ENCODE measurements at regions not wholly inside any gene's neighbourhood (a gene's known extent, or its start where the extent isn't known, plus 50 kb on each side); places are given as distances from the start of the nearest gene placed in this dataset.
A peak's percentile ranks its signal among the peaks of the same experiment; 100 is the strongest.

- DNase-seq (ENCODE audit: low read depth): no peak
- TF ChIP-seq CTCF (conservative IDR thresholded peaks at IDR 0.05; ENCODE audit: low read depth, low read length): no peak
- no peak overlapping the region for H3K4me3 ChIP-seq (ENCODE audit: low read depth, low read length)
Measured at GRCh38 chr3:152977366-152977765, 142.4 kb downstream of the P2RY1 start.

GRCh38 chr3:152978152-152978551 lies 143.2 kb downstream of the P2RY1 start:
- no peak for DNase-seq (ENCODE audit: low read depth)
- H3K4me3 ChIP-seq (ENCODE audit: low read depth, low read length): no peak overlapping the region
- TF ChIP-seq CTCF (conservative IDR thresholded peaks at IDR 0.05; ENCODE audit: low read depth, low read length): peak; percentile 25

GRCh38 chr3:152997526-152997925 lies 162.6 kb downstream of the P2RY1 start:
- DNase-seq (ENCODE audit: low read depth): no peak
- TF ChIP-seq CTCF (conservative IDR thresholded peaks at IDR 0.05; ENCODE audit: low read depth, low read length): no peak
- H3K4me3 ChIP-seq (ENCODE audit: low read depth, low read length): no peak overlapping the region

GRCh38 chr3:152998591-152998990 lies 163.4 kb upstream of the RAP2B start:
- no peak for TF ChIP-seq CTCF (conservative IDR thresholded peaks at IDR 0.05; ENCODE audit: low read depth, low read length)
- DNase-seq (ENCODE audit: low read depth): no peak

GRCh38 chr3:153000325-153000724 lies 161.7 kb upstream of the RAP2B start:
- TF ChIP-seq CTCF (conservative IDR thresholded peaks at IDR 0.05; ENCODE audit: low read depth, low read length): no peak
- DNase-seq (ENCODE audit: low read depth): no peak
- no peak overlapping the region for H3K4me3 ChIP-seq (ENCODE audit: low read depth, low read length)

More at GRCh38 chr3:152998591-152998990, 163.4 kb upstream of the RAP2B start:
- no peak overlapping the region for H3K4me3 ChIP-seq (ENCODE audit: low read depth, low read length)

GRCh38 chr3:153001210-153002078 lies 160.6 kb upstream of the RAP2B start:
- no peak for DNase-seq (ENCODE audit: low read depth)
- H3K4me3 ChIP-seq (ENCODE audit: low read depth, low read length): no peak overlapping the region
- no peak for TF ChIP-seq CTCF (conservative IDR thresholded peaks at IDR 0.05; ENCODE audit: low read depth, low read length)

GRCh38 chr3:153003441-153003840 lies 158.6 kb upstream of the RAP2B start:
- H3K4me3 ChIP-seq (ENCODE audit: low read depth, low read length): no peak overlapping the region
- TF ChIP-seq CTCF (conservative IDR thresholded peaks at IDR 0.05; ENCODE audit: low read depth, low read length): no peak
- no peak for DNase-seq (ENCODE audit: low read depth)

Measured in choroid plexus epithelial cell (primary cell).